ENCODE measurements at regions not wholly inside any gene's neighbourhood (a gene's known extent, or its start where the extent isn't known, plus 50 kb on each side); places are given as distances from the start of the nearest gene placed in this dataset.

DNA sequence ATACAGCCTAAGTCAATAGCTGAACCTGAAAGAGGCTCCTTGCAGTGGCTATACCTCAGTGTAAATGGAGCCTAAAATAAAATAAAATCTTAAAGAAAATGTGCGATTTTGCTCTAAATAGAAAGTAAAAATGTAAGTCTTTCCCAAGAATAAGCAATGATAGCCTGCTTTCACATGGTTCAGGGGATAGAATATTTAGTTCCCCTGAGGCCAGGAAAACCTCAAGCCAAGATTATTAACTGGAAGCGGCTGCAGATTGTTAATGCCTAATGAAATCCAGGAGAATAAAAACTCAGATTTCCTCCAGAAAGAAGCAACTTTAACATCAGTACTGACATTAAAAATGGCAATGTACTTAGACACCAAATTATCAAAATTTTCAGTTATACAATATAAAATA, 463.7 kb downstream of the CYLC2 start:
- no peaks in the 10 kb centered on the region for H3K9me3 Mint-ChIP-seq (ENCODE audit: unreplicated experiment)
- H3K4me1 Mint-ChIP-seq (ENCODE audit: low read depth, unreplicated experiment) = no peaks in the 10 kb centered on the region
- H3K27me3 ChIP-seq (replicated peaks; ENCODE audit: control insufficient read depth, insufficient read depth, low read length) = no peaks in the 10 kb centered on the region
- BruUV-seq (replicated peaks) = no TSS peak
- H3K4me3 Mint-ChIP-seq (ENCODE audit: unreplicated experiment) = no peak overlapping the region
- no peaks in the 10 kb centered on the region for H3K27me3 Mint-ChIP-seq (ENCODE audit: insufficient read depth, unreplicated experiment)
- H3K4me3 ChIP-seq (ENCODE audit: low read depth, low read length) = no peak overlapping the region
- intact Hi-C loops (cut with micrococcal nuclease; ENCODE audit: unreplicated experiment) = loop anchor here (10.0 kb wide), 1 partner anchor 46 kb away; no protein-coding TSS in a partner anchor
- POLR2A ChIA-PET = no interaction called here
- no peaks in the 10 kb centered on the region for H3K9me3 ChIP-seq
- no peak overlapping the region for H3K27ac Mint-ChIP-seq (ENCODE audit: unreplicated experiment)
- no peaks in the 10 kb centered on the region for H3K36me3 ChIP-seq (ENCODE audit: control insufficient read depth, insufficient read depth, low read length)
- no peak for DNase-seq
- TF ChIP-seq, protein P1, sequence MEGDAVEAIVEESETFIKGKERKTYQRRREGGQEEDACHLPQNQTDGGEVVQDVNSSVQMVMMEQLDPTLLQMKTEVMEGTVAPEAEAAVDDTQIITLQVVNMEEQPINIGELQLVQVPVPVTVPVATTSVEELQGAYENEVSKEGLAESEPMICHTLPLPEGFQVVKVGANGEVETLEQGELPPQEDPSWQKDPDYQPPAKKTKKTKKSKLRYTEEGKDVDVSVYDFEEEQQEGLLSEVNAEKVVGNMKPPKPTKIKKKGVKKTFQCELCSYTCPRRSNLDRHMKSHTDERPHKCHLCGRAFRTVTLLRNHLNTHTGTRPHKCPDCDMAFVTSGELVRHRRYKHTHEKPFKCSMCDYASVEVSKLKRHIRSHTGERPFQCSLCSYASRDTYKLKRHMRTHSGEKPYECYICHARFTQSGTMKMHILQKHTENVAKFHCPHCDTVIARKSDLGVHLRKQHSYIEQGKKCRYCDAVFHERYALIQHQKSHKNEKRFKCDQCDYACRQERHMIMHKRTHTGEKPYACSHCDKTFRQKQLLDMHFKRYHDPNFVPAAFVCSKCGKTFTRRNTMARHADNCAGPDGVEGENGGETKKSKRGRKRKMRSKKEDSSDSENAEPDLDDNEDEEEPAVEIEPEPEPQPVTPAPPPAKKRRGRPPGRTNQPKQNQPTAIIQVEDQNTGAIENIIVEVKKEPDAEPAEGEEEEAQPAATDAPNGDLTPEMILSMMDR (IDR thresholded peaks at IDR 0.05; ENCODE audit: insufficient read depth in 1 of 2, low read depth in 1 of 2, low read length in 1 of 2, severe bottlenecking in 1 of 2, unreplicated experiment in 1 of 2) = no peak
- no peaks in the 10 kb centered on the region for H3K4me1 ChIP-seq
- CTCF ChIA-PET = no interaction called here
- no peaks in the 10 kb centered on the region for H3K36me3 Mint-ChIP-seq (ENCODE audit: insufficient read depth, unreplicated experiment)

DNA sequence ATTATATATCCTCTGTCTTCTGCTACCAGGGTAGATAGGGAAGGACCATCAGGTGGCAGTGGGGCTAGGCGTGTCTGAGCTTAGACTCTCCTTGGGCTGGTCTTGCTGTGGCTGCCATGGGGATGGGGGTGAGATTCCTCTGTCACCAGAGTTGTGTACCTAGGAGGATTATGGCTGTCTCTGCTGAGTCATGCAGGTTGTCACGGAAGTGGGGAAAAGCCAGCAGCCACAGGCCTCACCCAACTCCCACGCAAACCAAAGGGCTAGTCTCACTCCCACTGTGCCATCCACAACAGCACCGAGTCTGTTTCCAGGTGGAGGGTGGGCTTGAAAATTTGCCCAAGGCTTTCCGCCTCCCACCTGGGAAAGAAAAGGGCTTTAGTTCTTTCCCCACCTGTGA, 476.1 kb downstream of the CYLC2 start:
- no peaks in the 10 kb centered on the region for H3K36me3 ChIP-seq (ENCODE audit: control insufficient read depth, insufficient read depth, low read length)
- Mint-ChIP-seq H3K4me1 (ENCODE audit: low read depth, unreplicated experiment) (no peaks in the 10 kb centered on the region), H3K27me3 (ENCODE audit: insufficient read depth, unreplicated experiment) (no peaks in the 10 kb centered on the region), H3K36me3 (ENCODE audit: insufficient read depth, unreplicated experiment) (no peaks in the 10 kb centered on the region), H3K27ac (ENCODE audit: unreplicated experiment) (no peak overlapping the region), H3K4me3 (ENCODE audit: unreplicated experiment) (no peak overlapping the region), H3K9me3 (ENCODE audit: unreplicated experiment) (no peaks in the 10 kb centered on the region)
- POLR2A ChIA-PET = no interaction called here
- no peaks in the 10 kb centered on the region for H3K4me1 ChIP-seq
- no peaks in the 10 kb centered on the region for H3K9me3 ChIP-seq
- no peaks in the 10 kb centered on the region for H3K27me3 ChIP-seq (replicated peaks; ENCODE audit: control insufficient read depth, insufficient read depth, low read length)
- TF ChIP-seq, protein P1 (IDR thresholded peaks at IDR 0.05; ENCODE audit: insufficient read depth in 1 of 2, low read depth in 1 of 2, low read length in 1 of 2, severe bottlenecking in 1 of 2, unreplicated experiment in 1 of 2) = no peak
- intact Hi-C loops (cut with micrococcal nuclease; ENCODE audit: unreplicated experiment) = no loop called here
- no peak for DNase-seq
- no TSS peak for BruUV-seq (replicated peaks)
- H3K4me3 ChIP-seq (ENCODE audit: low read depth, low read length) = no peak overlapping the region
- CTCF ChIA-PET = no interaction called here

DNA sequence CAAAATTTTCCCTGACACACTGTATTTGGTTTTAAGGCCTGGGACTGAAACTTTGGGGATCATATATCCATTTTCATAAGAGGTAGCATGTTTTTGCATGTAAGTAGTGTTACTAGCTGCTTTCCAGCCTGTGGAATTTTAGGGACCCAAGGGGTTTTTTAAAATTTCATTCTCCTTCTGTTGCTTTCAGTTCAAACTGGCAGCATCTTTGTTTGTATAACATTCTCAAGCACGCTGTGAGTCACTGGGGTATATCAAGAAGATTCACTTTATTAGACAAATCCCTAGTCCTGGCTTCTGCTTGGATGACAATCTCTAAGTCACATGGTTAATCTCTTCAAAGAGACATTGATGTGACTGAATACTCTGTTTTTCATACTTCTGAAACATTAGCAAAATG, 479.0 kb downstream of the CYLC2 start:
- CTCF ChIA-PET = no interaction called here
- Mint-ChIP-seq H3K27me3 (ENCODE audit: insufficient read depth, unreplicated experiment) (no peaks in the 10 kb centered on the region), H3K27ac (ENCODE audit: unreplicated experiment) (no peak overlapping the region), H3K36me3 (ENCODE audit: insufficient read depth, unreplicated experiment) (no peaks in the 10 kb centered on the region), H3K4me3 (ENCODE audit: unreplicated experiment) (no peak overlapping the region), H3K4me1 (ENCODE audit: low read depth, unreplicated experiment) (no peaks in the 10 kb centered on the region), H3K9me3 (ENCODE audit: unreplicated experiment) (no peaks in the 10 kb centered on the region)
- Histone ChIP-seq H3K36me3 (ENCODE audit: control insufficient read depth, insufficient read depth, low read length) (no peaks in the 10 kb centered on the region), H3K4me3 (ENCODE audit: low read depth, low read length) (no peak overlapping the region), H3K27me3 (replicated peaks; ENCODE audit: control insufficient read depth, insufficient read depth, low read length) (no peaks in the 10 kb centered on the region), H3K9me3 (no peaks in the 10 kb centered on the region), H3K4me1 (no peaks in the 10 kb centered on the region)
- no peak for DNase-seq
- intact Hi-C loops (cut with micrococcal nuclease; ENCODE audit: unreplicated experiment) = no loop called here
- TF ChIP-seq, protein P1 (IDR thresholded peaks at IDR 0.05; ENCODE audit: insufficient read depth in 1 of 2, low read depth in 1 of 2, low read length in 1 of 2, severe bottlenecking in 1 of 2, unreplicated experiment in 1 of 2) = no peak
- no TSS peak for BruUV-seq (replicated peaks)
- POLR2A ChIA-PET = no interaction called here

Measured in Caco-2 (cell line).